ENCODE measurements at regions not wholly inside any gene's neighbourhood (a gene's known extent, or its start where the extent isn't known, plus 50 kb on each side); places are given as distances from the start of the nearest gene placed in this dataset.
A peak's percentile ranks its signal among the peaks of the same experiment; 100 is the strongest.
"Not testable (repeated sequence)": the region's sequence is repeated elsewhere in the genome, so short reads cannot be mapped to it uniquely, and the experiment has no call there.

GRCh38 chr13:67390462-67391086 is 160.4 kb upstream of the PCDH9 start:
- Histone ChIP-seq H3K9me3 (ENCODE audit: control insufficient read depth, insufficient read depth, low read depth, low read length) (no peaks in the 10 kb centered on the region), H3K4me1 (ENCODE audit: control insufficient read depth, insufficient read depth, low read length) (no peaks in the 10 kb centered on the region), H3K36me3 (ENCODE audit: control insufficient read depth in 2 of 2, insufficient read depth in 1 of 2, low read length in 2 of 2) (no peaks in the 10 kb centered on the region), H3K27ac (ENCODE audit: extremely low read depth, low read depth, low read length) (no peak overlapping the region), H3K4me3 (ENCODE audit: low read depth, low read length) (no peak overlapping the region)
- ChIA-PET POLR2A (no interaction called here), CTCF (no interaction called here)
- TF ChIP-seq SETDB1 (IDR thresholded peaks at IDR 0.05; ENCODE audit: insufficient read length, low read length), result peak; percentile 86
- TF ChIP-seq ZNF830 (tag by site-specific recombination; IDR thresholded peaks at IDR 0.05; ENCODE audit: low read depth), result no peak
- no peak for TF ChIP-seq ZBTB44 (tag by site-specific recombination; IDR thresholded peaks at IDR 0.05)

GRCh38 chr13:67389171-67389570 is 159.0 kb upstream of the PCDH9 start:
- CTCF ChIA-PET, result no interaction called here

GRCh38 chr13:67383109-67383757 is 153.1 kb upstream of the PCDH9 start:
- CTCF ChIA-PET, POLR2A ChIA-PET: not testable (repeated sequence)

More at GRCh38 chr13:67389171-67389570, 159.0 kb upstream of the PCDH9 start:
- Histone ChIP-seq H3K4me1 (ENCODE audit: control insufficient read depth, insufficient read depth, low read length) (no peaks in the 10 kb centered on the region), H3K36me3 (ENCODE audit: control insufficient read depth in 2 of 2, insufficient read depth in 1 of 2, low read length in 2 of 2) (no peaks in the 10 kb centered on the region), H3K9me3 (ENCODE audit: control insufficient read depth, insufficient read depth, low read depth, low read length) (no peaks in the 10 kb centered on the region), H3K27ac (ENCODE audit: extremely low read depth, low read depth, low read length) (no peak overlapping the region), H3K4me3 (ENCODE audit: low read depth, low read length) (no peak overlapping the region)
- TF ChIP-seq ZNF394 (tag by site-specific recombination; IDR thresholded peaks at IDR 0.05; ENCODE audit: borderline replicate concordance) (no peak), ZBTB17 (tag by site-specific recombination; IDR thresholded peaks at IDR 0.05) (0 out of 2 replicates have a peak, but pooled peaks have one; percentile 17), ZNF624 (tag by site-specific recombination; IDR thresholded peaks at IDR 0.05) (no peak), ZNF701 (tag by site-specific recombination; IDR thresholded peaks at IDR 0.05) (no peak), ZNF555 (tag by site-specific recombination; conservative IDR thresholded peaks at IDR 0.05) (no peak), ZNF426 (tag by site-specific recombination; IDR thresholded peaks at IDR 0.05) (no peak)
- POLR2A ChIA-PET, result no interaction called here

More at GRCh38 chr13:67383109-67383757, 153.1 kb upstream of the PCDH9 start:
- TF ChIP-seq HIC1 (tag by site-specific recombination; IDR thresholded peaks at IDR 0.05), result peak; percentile 49; the same call in 1 of the 2 replicates
- 0 out of 2 replicates have a peak, but pooled peaks have one; percentile 29 for TF ChIP-seq ZNF398 (tag by site-specific recombination; IDR thresholded peaks at IDR 0.05)
- TF ChIP-seq KLF8 (tag by site-specific recombination; IDR thresholded peaks at IDR 0.05), result 0 out of 2 replicates have a peak, but pooled peaks have one; percentile 37
- TF ChIP-seq ZEB2 (tag by site-specific recombination; IDR thresholded peaks at IDR 0.05), result peak; percentile 30; the same call in 1 of the 2 replicates
- TF ChIP-seq ZBTB17 (tag by site-specific recombination; IDR thresholded peaks at IDR 0.05), result 0 out of 2 replicates have a peak, but pooled peaks have one; percentile 28
- peak; percentile 48; the same call in 1 of the 2 replicates for TF ChIP-seq TRIM28 (IDR thresholded peaks at IDR 0.05; ENCODE audit: borderline replicate concordance, low read length)
- TF ChIP-seq SCRT2 (tag by site-specific recombination; IDR thresholded peaks at IDR 0.05), result peak; percentile 73
- peak; percentile 61 for TF ChIP-seq SETDB1 (IDR thresholded peaks at IDR 0.05; ENCODE audit: insufficient read length, low read length)
- not testable (repeated sequence) for H3K9me3 ChIP-seq (ENCODE audit: control insufficient read depth, insufficient read depth, low read depth, low read length); H3K36me3 ChIP-seq (ENCODE audit: control insufficient read depth in 2 of 2, insufficient read depth in 1 of 2, low read length in 2 of 2); H3K27ac ChIP-seq (ENCODE audit: extremely low read depth, low read depth, low read length); H3K4me3 ChIP-seq (ENCODE audit: low read depth, low read length); H3K4me1 ChIP-seq (ENCODE audit: control insufficient read depth, insufficient read depth, low read length)
